Posterior cingulate gyrus (tissue), 11 donors: ENCODE measurements at regions not wholly inside any gene's neighbourhood (a gene's known extent, or its start where the extent isn't known, plus 50 kb on each side); places are given as distances from the start of the nearest gene placed in this dataset.

Experiments used
- DNase-seq, 10 donors: peaks; one replicate each; pipeline versions ENCODE4 v3.0.0 to v3.0.0-alpha.2; 2020 to 2021; ENCODE audit warnings: mixed read lengths in 3 of 10
- intact Hi-C: fragments of 100-400 bp; cut with DNase I; formaldehyde crosslinking; loops from one replicate; pipeline ENCODE4 v1.15.1; 2023

DNA sequence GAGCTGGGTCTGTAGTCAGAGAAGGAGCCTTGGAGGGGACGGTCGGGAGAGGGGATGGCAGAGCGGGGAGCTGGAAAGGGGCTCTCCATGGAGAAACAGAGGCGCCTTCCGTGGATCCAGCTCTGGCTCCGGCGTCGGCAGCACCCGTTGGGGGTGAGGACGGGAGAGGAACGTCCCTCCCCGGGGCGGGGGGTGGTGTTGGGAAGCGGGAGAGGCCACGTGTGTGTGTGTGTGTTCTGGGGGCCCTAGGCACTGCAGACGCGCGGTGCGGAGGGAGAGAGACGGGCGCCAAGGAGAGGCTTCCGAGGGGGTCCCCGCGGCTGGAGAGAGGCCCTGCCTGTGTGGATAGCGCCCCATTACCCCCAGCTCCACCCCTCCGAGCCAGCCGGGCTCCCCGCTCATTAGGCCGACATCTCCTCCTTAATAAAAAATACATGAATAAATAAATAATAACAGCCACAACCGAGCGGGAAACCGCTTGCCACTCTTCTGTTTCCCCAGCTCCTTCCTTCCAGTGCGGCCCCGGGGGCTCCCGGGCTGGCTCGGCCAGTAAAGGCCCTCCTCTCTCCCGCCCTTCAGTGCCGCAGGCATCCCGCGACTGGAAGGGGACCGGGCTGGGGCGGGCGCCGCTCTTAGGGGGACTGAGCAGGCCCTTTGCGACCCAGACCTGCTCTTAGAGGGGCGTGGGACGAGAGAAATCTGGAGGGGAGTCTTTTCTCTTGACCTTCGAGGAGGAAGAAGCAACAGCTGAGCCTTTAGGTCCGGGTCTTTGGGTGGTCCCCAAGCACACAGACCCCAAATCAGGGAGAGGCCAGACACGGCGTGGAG, 71.3 kb upstream of the ARAP3 start:
- DNase-seq, result peak in 1 of 10 donors; percentile 75
- intact Hi-C loops, result no loop called here

GRCh38 chr5:141747152-141748141, 65.4 kb upstream of the ARAP3 start:
- DNase-seq, result peak; percentile 95 to 99 (median 96)
- intact Hi-C loops, result loop anchor here (2.0 to 5.0 kb wide), 2 partner anchors 65 to 131 kb away; partner anchors contain the start of gene PCDH1

DNA sequence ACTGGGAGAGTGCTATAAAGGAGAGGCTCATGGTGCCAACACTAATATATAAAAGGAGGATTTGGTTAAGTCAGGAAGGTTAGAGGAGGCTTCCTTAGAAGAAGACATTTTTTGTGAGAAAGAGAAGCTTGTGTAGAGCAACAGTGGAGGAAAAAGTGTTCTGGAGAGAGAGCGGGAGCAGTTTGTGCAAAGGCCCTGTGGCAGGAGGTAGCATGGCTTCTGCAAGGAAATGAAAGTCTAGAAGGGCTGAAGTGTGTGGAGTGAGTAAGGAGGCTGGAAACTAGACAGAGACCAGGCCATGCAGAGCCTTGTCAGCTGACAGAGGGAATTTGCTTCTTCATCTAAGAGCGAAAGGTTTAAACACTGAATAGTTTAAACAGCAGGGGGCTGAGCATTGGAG, 64.4 kb upstream of the ARAP3 start:
- intact Hi-C loops, result loop anchor here (2.0 to 5.0 kb wide), 2 partner anchors 66 to 132 kb away; partner anchors contain the start of gene PCDH1
- DNase-seq, result no peak

DNA sequence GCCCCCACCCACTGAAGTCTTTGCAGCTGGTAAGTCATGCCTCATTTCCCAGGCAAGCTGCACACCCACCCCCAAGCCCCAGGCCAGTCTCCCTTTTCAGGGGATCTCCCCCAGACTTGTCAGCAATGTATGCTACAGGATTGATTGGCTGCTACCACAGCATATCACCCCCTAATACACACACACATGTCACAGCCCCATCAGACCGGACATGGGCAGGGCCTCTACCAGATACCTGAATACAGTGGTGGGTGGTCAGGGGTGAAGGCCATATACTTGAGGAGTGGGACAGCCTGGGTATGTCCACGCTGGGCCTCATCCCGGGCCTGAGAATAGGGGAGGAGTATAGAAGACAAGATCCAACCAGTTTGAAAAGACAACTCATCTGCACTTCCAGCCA, 63.4 kb upstream of the ARAP3 start:
- intact Hi-C loops, result loop anchor here (5.0 kb wide), 1 partner anchor 67 kb away; no protein-coding TSS in a partner anchor
- peak in 1 of 10 donors; percentile 22 for DNase-seq

GRCh38 chr5:141743866-141744272, 61.8 kb upstream of the ARAP3 start:
- no peak for DNase-seq
- intact Hi-C loops, result no loop called here

GRCh38 chr5:141742866-141743851, 61.1 kb upstream of the ARAP3 start:
- peak in 1 of 10 donors; percentile 82 for DNase-seq

DNA sequence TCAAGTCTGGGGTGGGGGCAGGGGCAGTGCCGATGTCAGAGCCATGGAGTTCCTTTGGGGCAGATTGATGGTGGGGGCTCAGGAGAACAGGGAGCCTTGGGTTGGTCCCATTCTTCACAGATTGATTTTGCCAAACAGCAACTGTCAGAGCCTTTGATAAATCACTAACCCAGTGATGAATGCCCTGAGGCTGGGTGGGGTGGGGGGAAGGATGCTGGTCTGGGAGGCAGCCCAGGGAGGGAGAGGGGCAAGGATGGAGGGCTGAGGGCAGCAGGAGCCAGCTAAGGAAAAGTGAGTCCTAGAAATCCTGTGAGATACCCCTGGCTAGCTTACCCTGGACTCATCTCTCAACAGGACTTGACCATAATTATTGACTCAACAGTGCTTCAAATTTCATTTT, 60.1 kb upstream of the ARAP3 start:
- intact Hi-C loops, result no loop called here
- no peak for DNase-seq

More at GRCh38 chr5:141742866-141743851, 61.1 kb upstream of the ARAP3 start:
- intact Hi-C loops, result no loop called here

DNA sequence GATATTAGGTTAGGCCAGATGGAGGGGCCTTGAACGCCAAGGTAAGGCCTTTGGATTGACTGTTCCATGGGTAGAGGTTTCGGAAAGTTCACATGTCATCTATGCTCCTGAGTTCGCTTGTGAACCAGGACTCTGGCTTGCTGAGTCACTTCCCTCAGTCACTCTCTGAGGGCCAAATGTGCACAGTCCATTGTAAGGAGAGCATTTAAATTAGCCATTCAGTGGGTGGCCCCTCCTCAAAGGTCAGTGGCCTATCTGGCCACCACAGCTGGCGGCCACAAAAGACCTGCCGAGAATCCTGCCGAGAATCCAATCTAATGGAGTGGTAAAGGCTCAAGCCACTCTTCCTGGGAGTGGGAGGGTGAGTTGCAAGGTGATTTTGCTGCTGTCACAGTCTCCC, 58.9 kb upstream of the ARAP3 start:
- intact Hi-C loops, result no loop called here
- no peak for DNase-seq

GRCh38 chr5:141737535-141737934, 55.5 kb upstream of the ARAP3 start:
- intact Hi-C loops, result no loop called here
- DNase-seq, result no peak

DNA sequence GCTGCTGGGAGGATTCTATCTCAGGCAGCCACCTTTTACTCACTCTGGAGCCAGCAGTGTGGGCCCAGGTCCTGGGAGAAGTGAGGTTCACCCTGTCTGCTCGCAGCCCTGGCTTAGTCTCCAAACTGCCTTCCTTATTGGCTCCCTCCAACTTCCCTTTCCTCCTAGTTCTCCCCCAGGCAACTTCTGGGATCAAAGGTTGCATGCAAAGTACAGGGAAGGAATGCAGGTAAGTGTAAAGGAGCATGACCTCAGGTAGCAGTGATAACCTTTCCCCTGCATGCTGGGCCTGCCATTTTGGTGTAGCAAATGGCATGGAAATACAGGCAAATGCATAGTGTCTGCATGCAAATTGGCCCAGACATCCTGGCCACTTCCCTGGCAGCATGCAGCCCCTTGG, 53.8 kb upstream of the ARAP3 start:
- intact Hi-C loops, result no loop called here

DNA sequence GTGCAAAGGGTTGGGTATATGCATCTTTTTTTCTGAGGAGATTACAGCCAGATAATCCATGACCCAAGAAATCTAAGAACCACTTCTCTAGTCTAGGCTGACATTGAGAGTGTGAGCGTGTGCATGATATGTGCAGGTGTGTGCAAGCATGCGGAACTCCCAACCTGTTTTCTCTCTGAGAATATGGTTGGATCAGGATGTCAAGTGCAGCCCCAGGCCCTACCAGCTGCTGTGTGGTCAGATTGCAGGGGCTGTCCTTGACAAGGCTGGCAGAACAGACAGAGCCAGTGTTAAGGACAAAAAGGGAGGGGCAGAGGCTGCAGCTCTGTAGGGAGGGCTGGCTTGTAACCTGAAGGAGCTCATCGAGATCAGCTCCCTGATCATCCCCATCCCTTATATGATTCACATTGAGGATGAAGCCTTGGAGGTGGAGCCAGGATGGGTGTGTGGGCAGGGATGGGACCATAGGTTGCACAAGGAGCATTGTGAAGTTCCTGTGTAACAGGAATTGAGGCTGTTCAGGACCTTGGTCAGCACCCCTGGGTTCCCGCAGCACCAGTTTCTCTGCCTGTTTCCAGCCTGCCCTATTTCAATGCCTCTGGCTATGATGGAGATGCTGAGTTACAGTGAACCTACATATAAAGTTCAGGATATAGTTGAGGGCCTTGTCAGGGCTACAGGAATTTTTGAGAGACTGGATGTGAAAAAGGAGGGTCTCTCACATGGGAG, 52.6 kb upstream of the ARAP3 start:
- DNase-seq, result no peak
- intact Hi-C loops, result no loop called here

More for the DNA sequence above, 53.8 kb upstream of the ARAP3 start:
- DNase-seq, result no peak

GRCh38 chr5:141733198-141733597, 51.2 kb upstream of the ARAP3 start:
- intact Hi-C loops, result no loop called here

GRCh38 chr5:141732417-141732816, 50.4 kb upstream of the ARAP3 start:
- intact Hi-C loops, result no loop called here
- DNase-seq, result no peak

More at GRCh38 chr5:141733198-141733597, 51.2 kb upstream of the ARAP3 start:
- no peak for DNase-seq
